ENCODE measurements at regions not wholly inside any gene's neighbourhood (a gene's known extent, or its start where the extent isn't known, plus 50 kb on each side); places are given as distances from the start of the nearest gene placed in this dataset.

- H3K4me1 Mint-ChIP-seq = no peaks in the 10 kb centered on the region
- no peak for DNase-seq (ENCODE audit: low spot score)
- ChIA-PET CTCF (interaction anchor here (0.7 kb wide), 1 partner anchor 26 kb away, joined by 3 read pairs; no protein-coding TSS in a partner anchor), POLR2A (interaction anchor here (0.6 kb wide), 1 partner anchor 1105 kb away, joined by 3 read pairs; no protein-coding TSS in a partner anchor)
- TF ChIP-seq, protein P1, sequence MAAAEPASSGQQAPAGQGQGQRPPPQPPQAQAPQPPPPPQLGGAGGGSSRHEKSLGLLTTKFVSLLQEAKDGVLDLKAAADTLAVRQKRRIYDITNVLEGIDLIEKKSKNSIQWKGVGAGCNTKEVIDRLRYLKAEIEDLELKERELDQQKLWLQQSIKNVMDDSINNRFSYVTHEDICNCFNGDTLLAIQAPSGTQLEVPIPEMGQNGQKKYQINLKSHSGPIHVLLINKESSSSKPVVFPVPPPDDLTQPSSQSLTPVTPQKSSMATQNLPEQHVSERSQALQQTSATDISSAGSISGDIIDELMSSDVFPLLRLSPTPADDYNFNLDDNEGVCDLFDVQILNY (CRISPR knock-in tag; IDR thresholded peaks at IDR 0.05) = no peak
- TF ChIP-seq, protein P2, sequence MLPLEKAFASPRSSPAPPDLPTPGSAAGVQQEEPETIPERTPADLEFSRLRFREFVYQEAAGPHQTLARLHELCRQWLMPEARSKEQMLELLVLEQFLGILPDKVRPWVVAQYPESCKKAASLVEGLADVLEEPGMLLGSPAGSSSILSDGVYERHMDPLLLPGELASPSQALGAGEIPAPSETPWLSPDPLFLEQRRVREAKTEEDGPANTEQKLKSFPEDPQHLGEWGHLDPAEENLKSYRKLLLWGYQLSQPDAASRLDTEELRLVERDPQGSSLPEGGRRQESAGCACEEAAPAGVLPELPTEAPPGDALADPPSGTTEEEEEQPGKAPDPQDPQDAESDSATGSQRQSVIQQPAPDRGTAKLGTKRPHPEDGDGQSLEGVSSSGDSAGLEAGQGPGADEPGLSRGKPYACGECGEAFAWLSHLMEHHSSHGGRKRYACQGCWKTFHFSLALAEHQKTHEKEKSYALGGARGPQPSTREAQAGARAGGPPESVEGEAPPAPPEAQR (CRISPR knock-in tag; IDR thresholded peaks at IDR 0.05) = no peak
- H3K4me3 Mint-ChIP-seq = no peak overlapping the region
- ATAC-seq = no peak
- H3K27me3 Mint-ChIP-seq (ENCODE audit: low read depth) = no peaks in the 10 kb centered on the region
- H3K9me3 Mint-ChIP-seq = no peaks in the 10 kb centered on the region
- H3K27ac Mint-ChIP-seq = no peak overlapping the region
- no peaks in the 10 kb centered on the region for H3K36me3 Mint-ChIP-seq
Measured at GRCh38 chr5:92713826-92714225, 867.2 kb downstream of the NR2F1-AS1 start.

DNA sequence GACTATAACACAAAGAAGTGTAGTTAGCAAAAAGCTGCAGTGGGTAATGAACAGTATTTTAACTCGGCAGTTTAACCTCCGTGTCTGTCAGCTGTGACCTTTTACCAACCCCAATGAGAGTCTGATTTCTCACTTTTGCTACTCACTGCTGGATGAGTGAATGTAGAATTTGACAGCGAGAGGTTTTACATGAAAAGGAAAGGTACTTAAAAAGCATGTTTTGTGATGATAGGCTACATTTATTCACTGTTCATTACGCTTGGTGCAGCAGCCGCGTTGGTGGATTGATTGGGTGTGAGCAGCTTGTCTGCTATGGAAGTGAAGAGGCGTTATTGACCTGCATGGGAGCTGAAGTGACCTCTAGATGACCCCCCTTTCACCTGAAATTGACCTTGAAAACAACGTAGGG is 867.7 kb downstream of the NR2F1-AS1 start:
- ATAC-seq (no peak), DNase-seq (ENCODE audit: low spot score) (no peak)
- ChIA-PET POLR2A (interaction anchor here (0.6 kb wide), 1 partner anchor 1105 kb away, joined by 3 read pairs; no protein-coding TSS in a partner anchor), CTCF (interaction anchor here (0.7 kb wide), 1 partner anchor 25 kb away, joined by 3 read pairs; no protein-coding TSS in a partner anchor)
- H3K27me3 Mint-ChIP-seq (ENCODE audit: low read depth) = no peaks in the 10 kb centered on the region
- H3K9me3 Mint-ChIP-seq = no peaks in the 10 kb centered on the region
- no peak overlapping the region for H3K27ac Mint-ChIP-seq
- H3K4me3 Mint-ChIP-seq = no peak overlapping the region
- H3K4me1 Mint-ChIP-seq = no peaks in the 10 kb centered on the region
- no peaks in the 10 kb centered on the region for H3K36me3 Mint-ChIP-seq
- TF ChIP-seq CBFB (CRISPR knock-in tag; IDR thresholded peaks at IDR 0.05; ENCODE audit: low read depth) (no peak), SOX15 (CRISPR knock-in tag; IDR thresholded peaks at IDR 0.05) (no peak), ZBTB21 (CRISPR knock-in tag; IDR thresholded peaks at IDR 0.05; ENCODE audit: borderline replicate concordance) (no peak), ESRRA (CRISPR knock-in tag; IDR thresholded peaks at IDR 0.05; ENCODE audit: borderline replicate concordance) (no peak), RORB (CRISPR knock-in tag; IDR thresholded peaks at IDR 0.05) (no peak), TCF7 (CRISPR knock-in tag; IDR thresholded peaks at IDR 0.05; ENCODE audit: low read depth) (no peak), IRF2 (CRISPR knock-in tag; IDR thresholded peaks at IDR 0.05; ENCODE audit: borderline replicate concordance, low read depth) (no peak)
- TF ChIP-seq, protein P3, sequence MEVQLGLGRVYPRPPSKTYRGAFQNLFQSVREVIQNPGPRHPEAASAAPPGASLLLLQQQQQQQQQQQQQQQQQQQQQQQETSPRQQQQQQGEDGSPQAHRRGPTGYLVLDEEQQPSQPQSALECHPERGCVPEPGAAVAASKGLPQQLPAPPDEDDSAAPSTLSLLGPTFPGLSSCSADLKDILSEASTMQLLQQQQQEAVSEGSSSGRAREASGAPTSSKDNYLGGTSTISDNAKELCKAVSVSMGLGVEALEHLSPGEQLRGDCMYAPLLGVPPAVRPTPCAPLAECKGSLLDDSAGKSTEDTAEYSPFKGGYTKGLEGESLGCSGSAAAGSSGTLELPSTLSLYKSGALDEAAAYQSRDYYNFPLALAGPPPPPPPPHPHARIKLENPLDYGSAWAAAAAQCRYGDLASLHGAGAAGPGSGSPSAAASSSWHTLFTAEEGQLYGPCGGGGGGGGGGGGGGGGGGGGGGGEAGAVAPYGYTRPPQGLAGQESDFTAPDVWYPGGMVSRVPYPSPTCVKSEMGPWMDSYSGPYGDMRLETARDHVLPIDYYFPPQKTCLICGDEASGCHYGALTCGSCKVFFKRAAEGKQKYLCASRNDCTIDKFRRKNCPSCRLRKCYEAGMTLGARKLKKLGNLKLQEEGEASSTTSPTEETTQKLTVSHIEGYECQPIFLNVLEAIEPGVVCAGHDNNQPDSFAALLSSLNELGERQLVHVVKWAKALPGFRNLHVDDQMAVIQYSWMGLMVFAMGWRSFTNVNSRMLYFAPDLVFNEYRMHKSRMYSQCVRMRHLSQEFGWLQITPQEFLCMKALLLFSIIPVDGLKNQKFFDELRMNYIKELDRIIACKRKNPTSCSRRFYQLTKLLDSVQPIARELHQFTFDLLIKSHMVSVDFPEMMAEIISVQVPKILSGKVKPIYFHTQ (CRISPR knock-in tag; IDR thresholded peaks at IDR 0.05) = no peak
- TF ChIP-seq, protein P4, sequence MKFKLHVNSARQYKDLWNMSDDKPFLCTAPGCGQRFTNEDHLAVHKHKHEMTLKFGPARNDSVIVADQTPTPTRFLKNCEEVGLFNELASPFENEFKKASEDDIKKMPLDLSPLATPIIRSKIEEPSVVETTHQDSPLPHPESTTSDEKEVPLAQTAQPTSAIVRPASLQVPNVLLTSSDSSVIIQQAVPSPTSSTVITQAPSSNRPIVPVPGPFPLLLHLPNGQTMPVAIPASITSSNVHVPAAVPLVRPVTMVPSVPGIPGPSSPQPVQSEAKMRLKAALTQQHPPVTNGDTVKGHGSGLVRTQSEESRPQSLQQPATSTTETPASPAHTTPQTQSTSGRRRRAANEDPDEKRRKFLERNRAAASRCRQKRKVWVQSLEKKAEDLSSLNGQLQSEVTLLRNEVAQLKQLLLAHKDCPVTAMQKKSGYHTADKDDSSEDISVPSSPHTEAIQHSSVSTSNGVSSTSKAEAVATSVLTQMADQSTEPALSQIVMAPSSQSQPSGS (CRISPR knock-in tag; IDR thresholded peaks at IDR 0.05; ENCODE audit: borderline replicate concordance, low read depth) = no peak
- TF ChIP-seq, protein P5, sequence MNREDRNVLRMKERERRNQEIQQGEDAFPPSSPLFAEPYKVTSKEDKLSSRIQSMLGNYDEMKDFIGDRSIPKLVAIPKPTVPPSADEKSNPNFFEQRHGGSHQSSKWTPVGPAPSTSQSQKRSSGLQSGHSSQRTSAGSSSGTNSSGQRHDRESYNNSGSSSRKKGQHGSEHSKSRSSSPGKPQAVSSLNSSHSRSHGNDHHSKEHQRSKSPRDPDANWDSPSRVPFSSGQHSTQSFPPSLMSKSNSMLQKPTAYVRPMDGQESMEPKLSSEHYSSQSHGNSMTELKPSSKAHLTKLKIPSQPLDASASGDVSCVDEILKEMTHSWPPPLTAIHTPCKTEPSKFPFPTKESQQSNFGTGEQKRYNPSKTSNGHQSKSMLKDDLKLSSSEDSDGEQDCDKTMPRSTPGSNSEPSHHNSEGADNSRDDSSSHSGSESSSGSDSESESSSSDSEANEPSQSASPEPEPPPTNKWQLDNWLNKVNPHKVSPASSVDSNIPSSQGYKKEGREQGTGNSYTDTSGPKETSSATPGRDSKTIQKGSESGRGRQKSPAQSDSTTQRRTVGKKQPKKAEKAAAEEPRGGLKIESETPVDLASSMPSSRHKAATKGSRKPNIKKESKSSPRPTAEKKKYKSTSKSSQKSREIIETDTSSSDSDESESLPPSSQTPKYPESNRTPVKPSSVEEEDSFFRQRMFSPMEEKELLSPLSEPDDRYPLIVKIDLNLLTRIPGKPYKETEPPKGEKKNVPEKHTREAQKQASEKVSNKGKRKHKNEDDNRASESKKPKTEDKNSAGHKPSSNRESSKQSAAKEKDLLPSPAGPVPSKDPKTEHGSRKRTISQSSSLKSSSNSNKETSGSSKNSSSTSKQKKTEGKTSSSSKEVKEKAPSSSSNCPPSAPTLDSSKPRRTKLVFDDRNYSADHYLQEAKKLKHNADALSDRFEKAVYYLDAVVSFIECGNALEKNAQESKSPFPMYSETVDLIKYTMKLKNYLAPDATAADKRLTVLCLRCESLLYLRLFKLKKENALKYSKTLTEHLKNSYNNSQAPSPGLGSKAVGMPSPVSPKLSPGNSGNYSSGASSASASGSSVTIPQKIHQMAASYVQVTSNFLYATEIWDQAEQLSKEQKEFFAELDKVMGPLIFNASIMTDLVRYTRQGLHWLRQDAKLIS (CRISPR knock-in tag; IDR thresholded peaks at IDR 0.05; ENCODE audit: borderline replicate concordance) = no peak
